SU-DHL-6 (cell line): ENCODE measurements at regions not wholly inside any gene's neighbourhood (a gene's known extent, or its start where the extent isn't known, plus 50 kb on each side); places are given as distances from the start of the nearest gene placed in this dataset.

Source experiments
- H2AFZ ChIP-seq: fragments of 200-600 bp; sonication (generic); 2 replicates; pipeline ENCODE4 v1.6.1; 2014; ENCODE audit warnings: low read depth, mild to moderate bottlenecking, moderate library complexity, mixed read lengths, antibody characterized with exemption, low read length; ENCODE audit not compliant: severe bottlenecking
- H3F3A ChIP-seq: fragments of 200-600 bp; shearing (Covaris generic); 2 replicates; pipeline ENCODE4 v1.6.0; 2016; ENCODE audit warnings: antibody characterized with exemption, mild to moderate bottlenecking; ENCODE audit not compliant: insufficient read depth
- H3K27ac ChIP-seq: fragments of 200-600 bp; sonication (generic); 2 replicates; pipeline ENCODE4 v1.5.1; 2016; ENCODE audit warnings: low read depth, mild to moderate bottlenecking, low read length, moderate library complexity, mixed read lengths
- H3K27me3 ChIP-seq: fragments of 200-600 bp; sonication (generic), shearing (Covaris generic); 2 replicates; pipeline ENCODE4 v1.6.0; 2014; ENCODE audit warnings: mild to moderate bottlenecking, low read length
- H3K36me3 ChIP-seq: fragments of 200-600 bp; sonication (generic); 2 replicates; pipeline ENCODE4 v1.6.1; 2014; ENCODE audit warnings: mild to moderate bottlenecking, low read length, mixed read lengths
- H3K4me2 ChIP-seq: fragments of 300-600, 200-600 bp; shearing (Covaris generic), sonication (generic); 2 replicates; pipeline ENCODE4 v1.6.0; 2014; ENCODE audit warnings: low read length, low read depth, mild to moderate bottlenecking; ENCODE audit not compliant: poor library complexity, severe bottlenecking
- H3K4me3 ChIP-seq: fragments of 200-600 bp; sonication (generic); 2 replicates; pipeline ENCODE4 v1.5.1; 2014; ENCODE audit warnings: antibody characterized with exemption, low read length, mild to moderate bottlenecking, mixed read lengths; ENCODE audit not compliant: insufficient read depth, poor library complexity, severe bottlenecking
- H3K79me2 ChIP-seq: fragments of 200-600 bp; sonication (generic); 2 replicates; pipeline ENCODE4 v1.6.1; 2014; ENCODE audit warnings: mild to moderate bottlenecking, low read length, moderate library complexity; ENCODE audit not compliant: insufficient read depth
- H3K9ac ChIP-seq: fragments of 200-600 bp; sonication (generic); 2 replicates; pipeline ENCODE4 v1.7.0; 2014; ENCODE audit warnings: mild to moderate bottlenecking, low read length
- H3K9me2 ChIP-seq: fragments of 200-600 bp; sonication (generic); replicated peaks from 2 replicates; pipeline ENCODE4 v1.6.1; 2014; ENCODE audit warnings: low read length; ENCODE audit not compliant: insufficient read depth
- H3K9me3 ChIP-seq: fragments of 200-600 bp; sonication (generic); 2 replicates; pipeline ENCODE4 v1.6.1; 2014; ENCODE audit warnings: low read length, mixed read lengths; ENCODE audit not compliant: insufficient read depth
- H4K20me1 ChIP-seq: fragments of 200-600 bp; sonication (generic); 2 replicates; pipeline ENCODE4 v1.6.1; 2014; ENCODE audit warnings: low read depth, mild to moderate bottlenecking, antibody characterized with exemption, low read length, moderate library complexity, mixed read lengths
- CTCF ChIP-seq: fragments of 200-600 bp; sonication (generic); IDR thresholded peaks from one replicate; pipeline ENCODE4 v1.5.1; 2017; ENCODE audit warnings: antibody characterized with exemption, mild to moderate bottlenecking, low read length, moderate library complexity; ENCODE audit not compliant: insufficient read depth, poor library complexity, severe bottlenecking
- EZH2phosphoT487 ChIP-seq: fragments of 200-600 bp; sonication (generic), shearing (Covaris generic); conservative IDR thresholded peaks from 2 replicates; pipeline ENCODE4 v1.6.1; 2018; ENCODE audit warnings: mild to moderate bottlenecking, antibody characterized with exemption, low read length, moderate library complexity, mixed read lengths

- no peaks in the 10 kb centered on the region for H3K9me3 ChIP-seq
- H2AFZ ChIP-seq, result no peak overlapping the region
- H3K9me2 ChIP-seq, result no peaks in the 10 kb centered on the region
- H3K79me2 ChIP-seq, result no peaks in the 10 kb centered on the region
- no peaks in the 10 kb centered on the region for H3K36me3 ChIP-seq
- no peak for TF ChIP-seq CTCF
- no peak for TF ChIP-seq EZH2phosphoT487
- H4K20me1 ChIP-seq, result no peaks in the 10 kb centered on the region
- no peak overlapping the region for H3K4me3 ChIP-seq
- no peaks in the 10 kb centered on the region for H3F3A ChIP-seq
- H3K9ac ChIP-seq, result no peak overlapping the region
- no peaks in the 10 kb centered on the region for H3K27me3 ChIP-seq
- no peak overlapping the region for H3K4me2 ChIP-seq
- H3K27ac ChIP-seq, result no peak overlapping the region
Measured at GRCh38 chr18:72140007-72140406, 404.1 kb downstream of the CBLN2 start.

GRCh38 chr18:72128649-72129048 is 415.5 kb downstream of the CBLN2 start:
- Histone ChIP-seq H3K4me2 (no peak overlapping the region), H3K9ac (no peak overlapping the region), H3K27me3 (no peaks in the 10 kb centered on the region), H2AFZ (peak overlapping the region; percentile 59), H3K36me3 (no peaks in the 10 kb centered on the region), H3K9me2 (no peaks in the 10 kb centered on the region), H3F3A (no peaks in the 10 kb centered on the region), H4K20me1 (no peaks in the 10 kb centered on the region), H3K9me3 (no peaks in the 10 kb centered on the region), H3K79me2 (no peaks in the 10 kb centered on the region), H3K27ac (no peak overlapping the region), H3K4me3 (no peak overlapping the region)
- TF ChIP-seq EZH2phosphoT487 (no peak), CTCF (no peak)

GRCh38 chr18:72122103-72122502 is 422.0 kb downstream of the CBLN2 start:
- no peaks in the 10 kb centered on the region for H3K36me3 ChIP-seq
- no peaks in the 10 kb centered on the region for H3F3A ChIP-seq
- no peaks in the 10 kb centered on the region for H3K27me3 ChIP-seq
- H3K4me3 ChIP-seq, result no peak overlapping the region
- H3K9me3 ChIP-seq, result no peaks in the 10 kb centered on the region
- H3K27ac ChIP-seq, result no peak overlapping the region
- no peak for TF ChIP-seq EZH2phosphoT487
- no peak for TF ChIP-seq CTCF
- no peaks in the 10 kb centered on the region for H3K79me2 ChIP-seq
- no peak overlapping the region for H2AFZ ChIP-seq
- no peak overlapping the region for H3K9ac ChIP-seq
- H4K20me1 ChIP-seq, result no peaks in the 10 kb centered on the region
- peak overlapping the region; percentile 8 for H3K4me2 ChIP-seq
- no peaks in the 10 kb centered on the region for H3K9me2 ChIP-seq
